ENCODE measurements at regions not wholly inside any gene's neighbourhood (a gene's known extent, or its start where the extent isn't known, plus 50 kb on each side); places are given as distances from the start of the nearest gene placed in this dataset.
"Not testable (repeated sequence)": the region's sequence is repeated elsewhere in the genome, so short reads cannot be mapped to it uniquely, and the experiment has no call there.

DNA sequence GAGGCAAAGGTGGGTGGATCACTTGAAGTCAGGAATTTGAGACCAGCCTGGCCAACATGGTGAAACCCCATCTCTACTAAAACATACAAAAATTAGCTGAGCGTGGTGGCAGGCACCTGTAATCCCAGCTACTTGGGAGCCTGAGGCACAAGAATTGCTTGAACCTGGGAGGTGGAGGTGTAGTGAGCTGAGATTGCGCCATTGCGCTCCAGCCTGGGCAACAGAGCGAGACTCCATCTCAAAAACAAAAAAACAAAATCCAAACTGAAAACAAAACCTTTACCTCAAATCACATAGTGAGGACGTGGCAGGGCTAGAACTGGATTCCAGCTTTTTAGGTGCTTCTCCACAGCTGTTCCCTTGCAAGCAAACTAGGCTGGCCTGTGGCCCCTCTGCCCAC, 58.5 kb upstream of the EDAR start:
- DNase-seq, result not testable (repeated sequence)

GRCh38 chr2:109046925-109047508, 58.0 kb upstream of the EDAR start:
- peak; percentile 11 for DNase-seq

- DNase-seq, result no peak
These were observed 56.5 kb upstream of the EDAR start for GRCh38 chr2:109045505-109045904.

DNA sequence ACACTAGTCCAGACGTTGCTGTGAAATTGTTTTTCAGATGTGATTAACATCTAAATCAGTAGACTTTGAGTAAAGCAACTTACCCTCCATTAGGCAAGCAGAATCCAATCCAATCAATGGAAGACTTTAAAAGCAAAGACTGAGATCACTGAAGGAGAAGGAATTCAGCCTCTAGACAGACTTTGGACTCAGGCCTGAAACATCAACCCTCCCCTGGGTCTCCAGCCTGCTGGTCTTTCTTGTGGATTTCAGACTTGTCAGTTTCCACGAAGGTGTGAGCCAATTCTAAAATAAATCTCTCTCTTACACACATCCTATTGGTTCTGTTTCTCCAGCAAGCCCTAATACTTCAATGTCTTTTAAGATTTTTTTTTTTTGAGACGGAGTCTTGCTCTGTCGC, 50.0 kb upstream of the EDAR start:
- DNase-seq, result no peak
